ENCODE measurements at regions not wholly inside any gene's neighbourhood (a gene's known extent, or its start where the extent isn't known, plus 50 kb on each side); places are given as distances from the start of the nearest gene placed in this dataset.

DNA sequence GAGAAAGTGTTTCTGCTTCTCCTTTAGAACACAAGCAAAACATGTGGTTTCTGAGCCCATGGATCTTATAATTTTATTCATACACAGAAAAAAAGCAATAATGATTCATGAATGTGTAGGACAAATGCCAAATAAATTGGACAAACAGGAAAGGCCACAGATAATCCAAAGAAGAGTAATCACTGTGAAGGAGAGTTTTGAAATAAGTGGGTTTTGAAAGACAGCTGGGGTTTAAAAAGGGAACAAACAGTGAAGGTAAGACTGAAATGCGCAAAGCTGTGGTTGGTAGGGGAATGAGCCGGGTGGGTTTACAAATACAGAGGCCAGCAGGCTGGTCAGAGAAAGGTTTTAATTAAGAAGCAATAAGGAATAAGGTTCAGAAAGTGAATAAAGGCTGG, 50.0 kb upstream of the MBOAT2 start:
- H3K79me2 ChIP-seq (ENCODE audit: insufficient read depth, low read length), result no peaks in the 10 kb centered on the region
- DNase-seq (ENCODE audit: low spot score), result no peak
- in situ Hi-C loops (cut with HindIII; ENCODE audit: extremely low pct_ligation_motif_present, low pct_unique_long_range_greater_than_20kb) (no loop called here), intact Hi-C loops (cut with micrococcal nuclease; ENCODE audit: unreplicated experiment) (no loop called here)
- no peaks in the 10 kb centered on the region for H3K36me3 ChIP-seq (replicated peaks in 1 of 2; ENCODE audit: control insufficient read depth in 1 of 2, insufficient read depth in 2 of 2, low read length in 2 of 2)
- H3K4me2 ChIP-seq (ENCODE audit: low read depth, low read length), result no peak overlapping the region
- CTCF ChIA-PET (ENCODE audit: low intra/inter-chr PET ratio, low total read pairs), result no interaction called here
- POLR2A ChIA-PET, result no interaction called here
- ATAC-seq, result no peak
- WGBS (ENCODE audit: low lambda C conversion rate), result 32% methylated on average over 2 of the region's 2 CpGs
- H4K20me1 ChIP-seq (ENCODE audit: insufficient read depth, low read length), result no peaks in the 10 kb centered on the region
- no peak overlapping the region for H3K9ac ChIP-seq (ENCODE audit: insufficient read depth, low read depth, low read length)
- BruUV-seq (replicated peaks), result no TSS peak
- no peak overlapping the region for H3K4me3 ChIP-seq (replicated peaks in 1 of 3; ENCODE audit: insufficient read depth in 1 of 3, low read depth in 2 of 3, low read length in 3 of 3)
- no peaks in the 10 kb centered on the region for H3K4me1 ChIP-seq (ENCODE audit: insufficient read depth, low read length)
- no peak for FAIRE-seq
- no peak overlapping the region for H2AFZ ChIP-seq (ENCODE audit: low read length)
- peaks cover 0 to 6% of the 10 kb centered on the region in 2 experiments; a peak in 2 of 5 replicates for H3K27me3 ChIP-seq (ENCODE audit: control insufficient read depth in 1 of 2, insufficient read depth in 2 of 2, low read length in 2 of 2)
- peaks cover 8% of the 10 kb centered on the region for H3K9me3 ChIP-seq (ENCODE audit: low read length)
- H3K27ac ChIP-seq (ENCODE audit: extremely low read length, insufficient read depth, low read length), result no peak overlapping the region
- TF ChIP-seq TRIM24 (CRISPR knock-in tag; IDR thresholded peaks at IDR 0.05) (no peak), TBX2 (CRISPR knock-in tag; IDR thresholded peaks at IDR 0.05; ENCODE audit: borderline replicate concordance) (no peak), SMAD9 (CRISPR knock-in tag; IDR thresholded peaks at IDR 0.05) (no peak), MYNN (CRISPR knock-in tag; IDR thresholded peaks at IDR 0.05; ENCODE audit: low read depth) (no peak)

All from HepG2 (cell line).